ENCODE measurements at regions not wholly inside any gene's neighbourhood (a gene's known extent, or its start where the extent isn't known, plus 50 kb on each side); places are given as distances from the start of the nearest gene placed in this dataset.
A peak's percentile ranks its signal among the peaks of the same experiment; 100 is the strongest.

DNA sequence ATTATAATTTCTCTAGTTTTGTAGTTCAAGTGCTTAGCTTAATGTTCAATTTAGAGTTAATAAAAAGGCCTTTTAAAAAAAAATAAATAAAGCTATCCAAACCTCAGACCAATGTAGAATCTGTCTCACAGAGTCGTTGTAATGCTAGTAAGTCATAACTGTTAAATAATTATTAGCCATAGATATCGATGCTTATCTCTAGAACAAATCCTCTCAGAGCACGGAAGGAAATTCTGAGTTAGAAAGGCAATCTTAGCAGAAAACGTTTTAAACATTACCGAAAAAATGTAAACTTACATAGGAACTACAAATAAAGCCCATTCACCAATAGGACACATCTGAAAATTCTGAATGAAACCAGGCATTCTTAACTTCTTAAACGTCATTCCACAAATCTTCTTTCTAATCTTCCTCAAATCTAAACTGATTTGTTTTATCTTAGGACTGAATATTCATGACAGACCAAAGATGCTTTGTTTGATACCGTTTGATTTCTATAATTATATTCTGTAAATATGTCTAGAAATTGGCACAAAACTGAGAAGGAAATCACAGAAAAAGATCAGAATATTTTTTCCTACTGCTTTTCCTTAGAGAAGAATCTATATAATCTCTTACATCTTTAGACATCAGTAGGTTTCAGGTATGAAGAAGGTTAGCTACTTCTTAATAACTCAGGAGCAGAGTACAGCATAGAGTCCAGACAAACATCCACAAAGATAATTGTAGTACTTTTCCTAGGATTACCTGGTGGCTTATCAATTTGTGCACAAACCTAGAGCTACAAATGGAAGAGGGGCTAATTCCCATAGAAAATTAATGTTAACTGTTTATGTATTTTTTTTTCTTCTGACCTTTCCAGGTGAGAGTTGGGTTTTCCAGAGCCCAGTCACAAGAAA is 140.7 kb downstream of the BTC start:
- DNase-seq: no peak

DNA sequence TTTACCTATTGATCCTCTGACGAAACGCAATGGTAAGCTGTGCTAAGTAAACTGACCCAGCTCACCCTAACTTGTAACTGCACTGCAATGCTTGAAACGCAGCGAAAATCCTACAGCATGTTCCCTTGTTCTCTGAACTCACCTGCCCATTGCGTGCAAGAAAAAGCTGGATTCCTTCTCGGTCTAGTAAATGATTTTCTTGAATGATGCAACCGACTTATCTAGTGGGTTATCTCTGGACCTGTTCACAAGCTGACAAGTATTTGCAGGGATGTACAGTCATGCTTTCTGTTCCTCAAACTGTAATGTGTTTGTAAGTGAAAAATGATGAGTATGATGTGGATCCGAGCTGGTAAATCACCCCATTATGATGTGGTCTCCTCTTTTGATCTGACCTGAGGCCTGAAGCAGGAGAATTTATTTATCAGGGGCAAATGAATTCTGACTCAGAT is 140.1 kb downstream of the BTC start:
- no peak for DNase-seq

DNA sequence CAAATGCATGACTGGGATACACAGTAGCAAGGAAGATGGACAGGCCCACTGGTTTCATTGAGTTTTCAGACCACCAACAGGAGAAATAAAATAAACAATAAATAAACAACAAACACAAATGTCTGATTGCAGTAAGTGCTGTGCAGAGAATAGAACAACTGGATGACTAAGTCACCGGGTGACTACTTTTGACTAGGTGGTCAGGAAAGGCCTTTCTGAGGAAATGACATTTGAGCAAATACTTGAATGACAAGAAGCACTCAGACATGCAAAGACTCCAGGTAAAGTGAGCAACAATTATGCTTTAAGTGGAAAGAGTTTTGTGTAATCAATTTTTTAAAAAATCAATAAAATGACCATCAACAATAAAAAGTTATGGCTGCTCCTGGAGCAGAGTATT is 137.7 kb downstream of the BTC start:
- no peak for DNase-seq

DNA sequence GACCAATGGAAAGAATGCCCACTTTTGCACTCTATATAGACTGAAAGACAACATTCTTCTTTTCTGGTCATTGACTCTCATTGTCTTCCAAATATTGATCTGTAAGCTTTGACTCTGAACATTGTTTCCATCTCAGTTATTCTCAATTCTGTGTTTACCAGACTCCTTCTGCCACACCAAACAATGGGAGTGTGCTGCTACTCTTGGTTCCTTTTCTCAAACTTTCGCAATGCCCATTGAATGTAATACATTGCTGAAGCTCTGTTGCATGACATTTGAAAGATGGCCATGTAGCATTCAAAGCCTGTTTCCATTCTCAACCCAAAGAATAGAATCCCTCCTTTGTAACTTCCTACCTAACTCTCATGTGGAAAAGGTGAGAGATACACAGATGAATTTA is 136.2 kb downstream of the BTC start:
- DNase-seq: no peak

DNA sequence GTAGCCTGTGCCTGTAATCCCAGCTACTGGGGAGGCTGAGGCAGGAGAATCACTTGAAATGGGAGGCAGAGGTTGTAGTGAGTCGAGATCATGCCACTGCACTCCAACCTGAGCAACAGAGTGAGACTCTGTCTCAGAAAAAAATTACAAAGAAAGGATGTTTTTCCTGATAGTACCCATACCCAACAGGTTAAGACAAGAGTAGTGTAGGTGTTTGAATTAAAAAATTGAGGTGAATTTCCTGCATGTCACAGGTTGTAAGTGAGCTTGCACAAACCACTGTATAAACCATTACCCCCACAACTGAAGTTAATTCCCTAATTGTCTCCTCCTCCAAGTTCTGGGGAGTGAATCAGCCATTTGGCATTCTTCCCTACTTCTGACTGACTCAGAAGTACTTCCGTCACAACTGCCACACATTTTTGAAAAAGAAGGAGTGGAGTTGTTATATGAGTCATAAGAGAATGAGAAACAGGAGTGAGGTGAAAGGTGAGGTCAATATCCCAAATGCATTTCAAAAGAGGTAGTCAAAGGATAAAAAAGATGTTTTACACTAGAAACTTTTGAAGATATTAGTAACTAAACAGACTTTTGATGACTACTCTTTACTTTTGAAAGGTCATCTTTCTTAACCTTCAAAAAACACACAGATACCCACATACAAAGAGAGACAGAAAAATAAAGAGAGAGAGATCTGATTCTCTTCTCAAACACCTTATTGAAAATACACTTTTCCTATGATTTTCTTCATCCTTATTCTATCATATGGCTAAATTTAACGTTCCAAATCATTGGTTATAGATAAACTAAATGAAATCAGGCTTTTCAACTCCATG is 134.5 kb downstream of the BTC start:
- DNase-seq: peak in 1 of 2 donors; percentile 72

DNA sequence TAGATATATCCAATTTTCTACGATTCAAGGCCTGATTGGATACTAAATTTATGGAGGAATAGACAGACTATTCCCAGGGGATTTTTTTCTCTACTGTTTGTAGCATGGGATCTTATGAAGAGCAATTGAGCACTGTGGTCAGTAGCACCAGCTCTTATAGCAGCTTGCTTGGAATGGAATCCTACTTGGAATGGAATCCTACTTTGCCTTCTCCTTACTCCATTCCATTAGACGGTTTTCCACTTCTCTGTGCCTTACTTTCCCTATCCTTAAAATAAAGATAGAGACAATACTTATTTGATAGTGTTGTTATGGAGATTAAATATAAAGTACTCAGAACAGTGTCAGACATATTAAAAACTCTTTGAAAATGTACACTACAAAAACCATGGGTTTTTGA is 133.5 kb downstream of the BTC start:
- no peak for DNase-seq

DNA sequence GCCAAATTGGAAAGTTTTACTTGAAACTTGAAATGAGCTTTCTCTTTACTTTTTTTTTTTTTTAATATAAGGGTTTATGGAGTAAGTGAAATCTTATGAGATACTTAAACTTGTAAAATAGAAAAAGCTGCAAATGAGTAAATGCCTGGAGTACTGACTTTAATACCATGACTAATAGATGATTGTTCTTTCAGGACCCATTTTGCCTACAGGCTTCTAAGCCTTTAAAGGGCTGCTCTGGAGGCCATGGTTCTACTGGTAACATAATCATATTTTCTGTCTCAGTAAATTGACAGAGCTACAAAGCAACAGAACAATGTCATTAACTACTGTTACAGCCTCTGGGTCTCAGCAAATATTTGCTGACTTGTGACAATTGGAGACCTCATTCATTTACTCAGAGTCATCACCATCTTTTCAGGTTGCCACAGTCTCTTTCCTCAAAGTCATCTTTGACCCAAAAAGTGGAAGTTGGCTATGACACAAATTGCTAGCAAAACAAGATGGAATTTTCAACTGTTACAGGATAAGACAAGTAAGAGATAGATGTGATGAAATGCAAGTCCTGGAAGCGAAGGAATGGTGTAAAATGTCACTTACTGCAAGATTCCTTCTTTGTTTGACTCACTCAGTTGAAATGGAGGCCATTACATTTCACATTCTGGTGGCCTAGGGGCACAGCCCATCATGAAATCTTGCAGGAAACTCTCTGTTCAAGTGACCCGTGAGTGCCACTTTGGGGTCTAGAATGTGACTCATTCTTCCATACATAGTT is 132.7 kb downstream of the BTC start:
- no peak for DNase-seq

DNA sequence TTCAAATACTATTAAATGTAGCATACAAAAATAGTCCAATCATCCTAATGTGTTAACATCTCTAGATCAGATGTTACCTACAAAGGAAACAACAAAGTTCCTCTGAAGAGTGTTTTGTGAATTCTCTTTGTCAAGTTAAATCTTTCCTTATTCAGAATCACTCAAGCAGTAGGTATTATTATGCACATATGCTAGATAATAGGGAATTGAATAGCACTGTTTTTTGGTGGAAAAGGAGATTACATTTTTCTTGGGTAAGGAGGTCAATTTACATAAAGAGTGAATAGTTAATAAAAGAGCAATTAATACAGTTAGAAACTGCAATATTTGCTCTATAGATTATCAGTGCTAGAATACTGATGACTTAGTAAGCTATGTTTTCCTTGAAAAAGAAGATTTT is 130.7 kb downstream of the BTC start:
- no peak for DNase-seq

DNA sequence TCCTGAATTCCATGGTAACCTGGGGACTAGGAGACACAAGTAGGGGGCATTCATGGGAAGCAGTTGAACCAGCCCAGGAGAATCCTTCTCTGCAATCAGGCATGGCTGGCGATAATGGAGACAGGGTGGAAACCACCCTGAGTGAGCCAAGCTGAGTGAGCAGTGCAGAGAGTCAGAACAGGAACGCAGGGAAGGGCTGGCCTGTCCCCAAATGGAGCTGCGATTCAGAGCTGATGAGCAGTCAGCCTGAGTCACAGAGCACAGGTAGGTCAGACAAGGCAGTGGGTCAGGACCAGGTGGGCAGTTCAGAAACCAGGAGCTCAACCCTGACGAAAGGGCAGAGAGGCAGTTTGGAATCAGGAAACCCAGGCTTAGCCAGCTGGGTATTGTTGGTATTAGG is 129.0 kb downstream of the BTC start:
- no peak for DNase-seq

DNA sequence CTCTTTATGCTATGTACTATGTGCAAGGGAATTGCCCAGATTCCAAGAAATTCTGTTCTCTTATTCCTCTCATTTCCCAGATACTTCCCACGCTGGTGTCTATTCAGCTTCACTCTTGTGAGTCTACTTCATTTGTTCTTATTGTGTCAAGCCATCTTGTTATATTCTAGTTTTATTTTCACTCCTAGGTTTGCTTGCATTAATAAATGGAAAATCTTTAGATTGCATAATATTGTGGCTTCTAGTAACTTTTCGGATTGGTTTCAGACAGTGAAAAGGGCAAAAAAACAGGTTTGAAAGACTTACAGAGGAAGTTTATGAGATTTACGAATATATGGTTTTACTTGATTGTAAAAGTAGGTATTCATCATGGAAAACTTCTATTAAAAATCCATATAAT is 128.4 kb downstream of the BTC start:
- DNase-seq: no peak

DNA sequence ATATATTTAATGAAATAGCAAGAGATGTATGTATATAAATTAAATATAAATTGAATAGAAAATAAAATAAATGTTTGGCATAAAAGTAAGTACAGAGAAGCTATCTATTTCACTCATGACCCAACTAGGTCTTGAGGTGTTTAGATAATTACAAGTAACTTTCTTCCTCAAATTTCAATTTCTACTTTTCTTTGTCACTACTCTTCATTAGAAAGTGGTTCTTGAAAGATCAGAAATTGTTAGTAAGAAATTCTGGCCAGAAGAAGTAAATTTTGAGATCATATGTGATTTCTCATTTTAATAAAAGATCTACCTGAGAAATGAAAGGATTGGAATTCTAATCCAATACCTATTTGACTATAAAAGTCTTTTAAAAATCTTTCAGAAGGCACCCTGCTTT is 126.9 kb downstream of the BTC start:
- DNase-seq: no peak

DNA sequence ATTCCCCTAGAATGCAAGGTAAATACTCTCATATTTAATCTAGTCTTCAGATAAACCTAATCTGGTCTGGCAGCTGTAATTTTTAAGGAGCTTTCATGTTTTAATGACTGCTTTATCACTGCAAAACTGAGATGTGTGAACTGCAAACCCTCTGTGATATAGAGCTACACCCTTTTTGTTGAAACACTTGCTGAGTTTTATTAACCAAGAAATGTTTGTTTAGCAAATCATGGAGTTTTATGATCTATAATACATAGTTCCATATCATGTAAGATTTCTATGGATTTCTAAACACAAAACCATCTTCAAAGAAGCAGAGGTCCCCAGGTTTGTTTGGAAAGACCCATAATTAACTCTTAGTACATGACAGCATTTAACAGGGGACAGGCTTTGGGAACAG is 126.4 kb downstream of the BTC start:
- DNase-seq: no peak

DNA sequence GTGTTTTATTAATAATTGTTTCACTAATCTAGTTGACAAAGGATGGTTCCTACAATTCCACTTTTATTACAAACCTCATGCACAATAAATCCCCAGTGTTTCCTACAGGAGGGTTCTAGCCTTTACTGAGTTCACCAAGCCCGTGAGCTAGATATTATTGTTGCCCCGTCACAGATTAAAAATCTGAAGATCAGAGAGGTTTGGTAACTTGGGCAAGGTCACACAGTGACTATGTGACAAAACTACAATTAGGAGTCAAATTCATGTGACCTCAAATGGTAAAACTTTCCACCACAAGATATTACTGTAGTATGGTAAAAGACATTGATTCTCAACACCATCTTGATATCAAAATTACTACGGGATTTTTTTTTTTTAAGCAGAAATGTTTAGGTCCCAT is 124.6 kb downstream of the BTC start:
- no peak for DNase-seq

DNA sequence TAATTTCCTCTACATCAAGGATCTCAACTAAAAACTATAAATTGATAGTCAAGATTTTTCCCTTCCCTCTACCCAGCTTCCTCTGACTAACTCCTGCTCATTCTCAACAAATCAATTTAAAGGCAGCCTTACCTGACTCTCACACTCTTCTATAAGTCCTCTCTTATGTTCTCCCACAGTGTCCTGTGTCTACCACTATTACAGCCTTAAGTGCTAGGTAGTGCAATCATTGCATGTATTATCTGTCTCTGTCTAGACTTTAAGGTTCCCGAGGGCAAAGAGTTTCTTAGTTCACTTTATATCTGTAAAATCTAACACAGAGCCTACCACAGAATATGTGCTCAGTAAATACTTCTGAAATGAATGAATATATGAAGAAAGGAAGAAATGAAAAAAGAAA is 123.7 kb downstream of the BTC start:
- DNase-seq: no peak

DNA sequence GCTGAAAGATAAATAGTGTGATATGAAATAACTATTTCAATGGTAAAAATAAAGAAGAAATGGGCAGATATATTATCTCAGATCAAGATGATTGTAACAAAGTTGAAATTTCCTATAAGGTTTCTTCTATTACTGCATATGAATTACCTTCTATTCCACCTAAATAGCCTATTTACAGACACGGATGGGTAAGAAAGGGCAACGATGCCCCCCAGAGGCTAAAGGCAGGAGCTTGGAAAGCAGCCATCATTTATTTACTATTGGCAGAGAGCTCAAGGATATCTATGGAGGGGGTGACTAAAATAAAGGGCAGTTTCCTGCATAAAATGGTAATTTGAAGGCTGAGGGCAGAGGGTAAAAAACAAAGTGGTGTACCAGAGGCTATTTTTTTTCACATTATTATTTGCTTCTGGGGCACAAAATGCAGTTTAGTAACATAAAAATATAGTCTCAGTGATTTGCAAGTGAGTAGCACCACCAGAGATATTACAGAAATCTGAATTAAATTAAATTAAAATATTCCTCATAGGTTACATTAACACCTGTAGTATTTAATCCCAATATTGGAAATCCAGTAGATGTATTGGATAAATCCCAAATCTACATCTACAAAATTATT is 123.1 kb downstream of the BTC start:
- peak in 1 of 2 donors; percentile 66 for DNase-seq

DNA sequence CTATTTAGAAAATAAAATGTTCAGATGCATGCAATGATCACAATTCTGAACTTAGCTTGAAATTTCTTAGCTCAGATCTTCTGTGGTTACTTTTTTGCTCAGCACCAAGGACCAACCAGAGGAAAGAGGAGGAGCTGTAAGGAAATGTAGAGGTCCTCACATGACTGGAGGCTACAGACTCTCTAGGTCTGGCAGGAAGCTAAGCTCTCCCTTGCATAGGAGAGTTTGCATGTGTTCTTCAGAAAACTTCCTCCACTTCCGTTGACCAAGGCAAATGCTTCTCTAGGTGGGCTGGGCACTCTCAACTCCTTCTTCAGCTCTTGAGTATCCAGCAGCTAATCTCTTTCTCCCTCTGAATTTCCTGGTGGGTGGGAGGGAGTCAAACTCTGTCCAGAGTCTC is 119.6 kb downstream of the BTC start:
- no peak for DNase-seq

DNA sequence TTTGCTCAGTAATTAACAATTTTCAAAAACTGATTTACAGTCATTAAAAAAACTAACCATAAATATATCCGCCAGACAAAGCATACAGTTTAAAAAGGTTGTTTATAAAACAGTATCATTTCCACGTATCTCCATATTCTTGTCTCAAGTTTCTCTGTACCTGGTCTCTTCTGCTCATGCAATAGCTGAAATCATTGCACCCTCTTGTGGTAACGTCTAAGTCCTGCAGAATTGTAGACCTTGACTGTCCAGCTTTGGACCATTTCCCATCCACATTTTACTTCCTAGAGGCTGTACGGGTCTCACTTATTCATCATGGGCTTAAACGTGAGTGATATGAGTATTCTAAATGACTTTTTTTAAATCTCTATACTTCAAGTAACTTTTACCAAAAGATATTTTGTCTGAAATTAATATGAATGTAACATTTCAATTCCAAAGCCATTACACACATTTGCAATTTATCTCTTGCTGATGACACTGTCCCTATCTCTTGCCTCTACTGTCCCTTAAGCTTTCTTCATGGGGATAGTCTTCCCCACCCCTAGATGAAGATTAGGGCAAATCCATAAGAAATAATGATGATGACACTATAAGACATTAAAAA is 118.5 kb downstream of the BTC start:
- DNase-seq: no peak

DNA sequence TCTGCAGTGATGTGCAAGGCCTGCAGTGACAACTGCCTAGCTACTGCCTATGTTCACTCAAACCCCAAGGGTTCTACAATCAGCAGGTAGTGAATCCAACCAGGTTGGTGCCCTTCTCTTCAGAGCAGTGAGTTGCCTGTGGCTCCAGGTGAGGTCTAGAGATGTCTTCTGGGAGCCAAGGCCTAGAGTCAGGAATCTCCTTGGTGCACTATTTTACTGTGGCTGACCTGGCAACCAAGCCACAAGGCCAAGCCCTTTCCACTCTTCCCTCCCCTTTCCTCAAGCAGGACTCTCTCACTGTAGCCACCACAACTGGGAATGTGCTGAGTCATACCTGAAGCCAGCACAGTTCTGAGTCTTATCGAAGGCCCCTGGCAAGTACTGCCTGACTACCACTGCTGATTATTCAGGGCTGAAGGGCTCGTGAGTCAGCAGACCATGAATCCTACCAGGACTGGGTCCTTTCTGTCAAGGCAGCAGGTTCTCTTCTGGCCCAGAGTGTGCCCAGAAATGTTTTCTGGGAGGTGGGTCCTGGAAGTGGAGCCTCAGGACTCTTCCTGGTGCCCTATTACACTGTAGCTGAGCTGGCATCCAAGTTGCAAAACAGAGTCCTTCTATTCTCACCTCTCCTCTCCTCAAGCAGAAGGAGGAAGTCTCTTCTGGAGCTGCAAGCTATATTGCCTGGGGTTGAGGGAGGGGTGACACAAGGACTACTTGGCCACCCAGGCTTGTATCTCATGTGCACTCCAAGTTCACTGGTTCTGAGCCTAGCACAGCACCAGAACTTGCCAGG is 111.6 kb downstream of the BTC start:
- DNase-seq: no peak

DNA sequence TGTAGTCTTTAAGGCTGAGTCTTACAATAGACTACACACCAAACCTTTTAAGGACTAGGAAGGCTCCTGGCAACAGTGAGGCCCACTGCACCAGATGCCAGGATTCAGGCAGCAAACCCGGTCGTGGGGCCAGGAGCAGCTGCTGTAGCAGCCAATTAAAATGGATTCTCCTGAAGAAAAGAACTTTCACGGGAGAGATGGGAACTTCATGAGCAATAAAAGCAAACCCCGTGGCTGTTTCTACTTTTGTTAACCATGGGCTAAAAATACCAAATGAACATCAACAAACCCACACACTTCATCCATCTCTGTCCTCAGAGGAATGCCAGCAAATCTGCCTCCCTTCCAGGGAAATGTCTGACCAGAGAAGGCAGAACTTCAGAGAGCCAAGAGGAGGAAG is 101.4 kb downstream of the BTC start:
- DNase-seq: no peak
